22Rv1 (cell line): ENCODE measurements at regions not wholly inside any gene's neighbourhood (a gene's known extent, or its start where the extent isn't known, plus 50 kb on each side); places are given as distances from the start of the nearest gene placed in this dataset.

Source experiments
- ZFX ChIP-seq: fragments of 450-650 bp; IDR thresholded peaks from 2 replicates; pipeline ENCODE4 v1.6.1; 2017; ENCODE audit warnings: antibody characterized with exemption, borderline replicate concordance
- TF ChIP-seq, protein P1 (sequence below): fragments of 450-650 bp; IDR thresholded peaks from 2 replicates; pipeline ENCODE4 v1.5.1; 2017; ENCODE audit warnings: mild to moderate bottlenecking

DNA sequence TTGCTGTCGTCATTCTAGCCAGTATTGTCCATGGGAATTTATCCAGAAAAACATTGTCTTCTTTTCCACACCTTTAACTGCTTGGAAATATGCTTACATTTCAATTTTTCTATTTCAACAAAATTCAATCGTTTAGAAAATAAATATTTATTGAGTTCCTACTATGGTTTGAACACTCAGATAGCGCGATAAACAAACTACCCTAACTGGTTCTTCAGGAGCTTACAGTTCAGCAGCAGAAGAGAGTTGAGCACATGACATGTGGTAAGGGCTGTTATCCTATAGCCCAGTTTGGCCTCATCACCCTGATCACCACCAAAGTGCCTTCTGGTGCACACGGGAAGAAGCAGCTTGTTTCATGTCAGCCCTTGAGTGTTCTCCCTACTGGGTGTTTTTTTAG is 375.2 kb upstream of the SMIM21 start:
- TF ChIP-seq, protein P1, sequence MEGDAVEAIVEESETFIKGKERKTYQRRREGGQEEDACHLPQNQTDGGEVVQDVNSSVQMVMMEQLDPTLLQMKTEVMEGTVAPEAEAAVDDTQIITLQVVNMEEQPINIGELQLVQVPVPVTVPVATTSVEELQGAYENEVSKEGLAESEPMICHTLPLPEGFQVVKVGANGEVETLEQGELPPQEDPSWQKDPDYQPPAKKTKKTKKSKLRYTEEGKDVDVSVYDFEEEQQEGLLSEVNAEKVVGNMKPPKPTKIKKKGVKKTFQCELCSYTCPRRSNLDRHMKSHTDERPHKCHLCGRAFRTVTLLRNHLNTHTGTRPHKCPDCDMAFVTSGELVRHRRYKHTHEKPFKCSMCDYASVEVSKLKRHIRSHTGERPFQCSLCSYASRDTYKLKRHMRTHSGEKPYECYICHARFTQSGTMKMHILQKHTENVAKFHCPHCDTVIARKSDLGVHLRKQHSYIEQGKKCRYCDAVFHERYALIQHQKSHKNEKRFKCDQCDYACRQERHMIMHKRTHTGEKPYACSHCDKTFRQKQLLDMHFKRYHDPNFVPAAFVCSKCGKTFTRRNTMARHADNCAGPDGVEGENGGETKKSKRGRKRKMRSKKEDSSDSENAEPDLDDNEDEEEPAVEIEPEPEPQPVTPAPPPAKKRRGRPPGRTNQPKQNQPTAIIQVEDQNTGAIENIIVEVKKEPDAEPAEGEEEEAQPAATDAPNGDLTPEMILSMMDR: no peak
- TF ChIP-seq ZFX: no peak
